Upper lobe of left lung (tissue), 6 donors: ENCODE measurements at regions not wholly inside any gene's neighbourhood (a gene's known extent, or its start where the extent isn't known, plus 50 kb on each side); places are given as distances from the start of the nearest gene placed in this dataset.

ENCODE experiments used
- ATAC-seq, 2 donors: fragments of 200-7000 bp; cut with Tn5 transposase; one replicate each; pipeline ENCODE4 v1.9.1; 2022; ENCODE audit warnings: mild to moderate bottlenecking in 2 of 2, moderate library complexity in 2 of 2; ENCODE audit not compliant: low FRiP score in 2 of 2
- DNase-seq, 2 donors: peaks; one replicate each; pipeline ENCODE4 v3.0.0-alpha.2; 2019 to 2020
- H3K27ac ChIP-seq, 4 donors: fragments of 200-600 bp; sonication (generic); one replicate each; pipeline ENCODE4 v1.5.1; 2016 to 2019
- H3K27me3 ChIP-seq, 4 donors: fragments of 200-600 bp; sonication (generic); one replicate each; pipeline ENCODE4 v1.5.1; 2017 to 2019
- H3K36me3 ChIP-seq, 4 donors: fragments of 200-600 bp; sonication (generic); one replicate each; pipeline ENCODE4 v1.5.1; 2016 to 2019
- H3K4me1 ChIP-seq, 4 donors: fragments of 200-600 bp; sonication (generic); one replicate each; pipeline ENCODE4 v1.5.1; 2018 to 2019
- H3K4me3 ChIP-seq, 4 donors: fragments of 200-600 bp; sonication (generic); one replicate each; pipeline ENCODE4 v1.5.1; 2017 to 2019; ENCODE audit warnings: mild to moderate bottlenecking in 2 of 4, moderate library complexity in 1 of 4
- H3K9me3 ChIP-seq, 4 donors: fragments of 200-600 bp; sonication (generic); one replicate each; pipeline ENCODE4 v1.5.1; 2018 to 2019
- EP300 ChIP-seq, 4 donors: sonication (generic); formaldehyde crosslinking; IDR thresholded peaks; one replicate each; pipeline ENCODE4 v1.5.1; 2017; ENCODE audit warnings: antibody characterized with exemption in 4 of 4, control low read depth in 2 of 4
- POLR2A ChIP-seq, 4 donors: fragments of 450-650 bp; IDR thresholded peaks; one replicate each; pipeline ENCODE4 v1.5.1; 2016 to 2017; ENCODE audit warnings: antibody characterized with exemption in 4 of 4, mild to moderate bottlenecking in 2 of 4
- POLR2AphosphoS5 ChIP-seq, 2 donors: sonication (generic); formaldehyde crosslinking; IDR thresholded peaks; one replicate each; pipeline ENCODE4 v1.5.1; 2017; ENCODE audit warnings: antibody characterized with exemption in 2 of 2
- WGBS, 2 donors: methylation state at CpG; one replicate each; pipeline ENCODE4 v1.1.5; 2017 to 2018; 5-methylcytosine and 5-hydroxymethylcytosine counted together
- TF ChIP-seq, protein P1 (sequence below), 6 experiments: fragments of 450-650 bp in 4 of 6; fragments of 200-600 bp in 2 of 6; sonication (generic) in 2 of 6; IDR thresholded peaks; one replicate each; pipeline ENCODE4 v1.5.1; 2016 to 2019; ENCODE audit warnings: antibody characterized with exemption in 6 of 6
- donor health status: DM: no; HTN: no; CAD: no; lungs with moderate emphysema.
- donor health status: DM: no; HTN: yes; CAD: no; lungs with severe emphysema.

DNA sequence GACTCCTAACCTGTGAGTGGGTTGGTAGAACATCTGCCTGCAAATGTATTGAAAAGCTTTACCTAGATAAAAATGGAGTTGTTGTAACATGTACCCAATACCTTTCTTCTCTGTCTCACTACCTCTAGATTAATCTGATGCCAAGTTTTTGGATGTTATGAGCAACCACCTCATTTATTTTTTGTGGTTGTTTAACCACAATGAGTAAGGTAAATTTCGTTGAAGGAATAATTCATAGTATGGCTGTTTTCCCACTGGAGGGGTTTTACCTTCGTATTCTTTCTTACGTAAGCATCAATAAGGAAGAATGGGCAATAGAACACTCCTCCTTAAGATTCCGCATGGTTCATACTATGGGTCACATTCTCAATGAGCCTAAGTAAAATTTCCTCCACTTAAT, 165.4 kb downstream of the CDH26 start:
- no peaks in the 10 kb centered on the region for H3K4me1 ChIP-seq
- TF ChIP-seq POLR2A (IDR thresholded peaks at IDR 0.05) (no peak), POLR2AphosphoS5 (IDR thresholded peaks at IDR 0.05) (no peak), EP300 (IDR thresholded peaks at IDR 0.05) (no peak)
- TF ChIP-seq, protein P1, sequence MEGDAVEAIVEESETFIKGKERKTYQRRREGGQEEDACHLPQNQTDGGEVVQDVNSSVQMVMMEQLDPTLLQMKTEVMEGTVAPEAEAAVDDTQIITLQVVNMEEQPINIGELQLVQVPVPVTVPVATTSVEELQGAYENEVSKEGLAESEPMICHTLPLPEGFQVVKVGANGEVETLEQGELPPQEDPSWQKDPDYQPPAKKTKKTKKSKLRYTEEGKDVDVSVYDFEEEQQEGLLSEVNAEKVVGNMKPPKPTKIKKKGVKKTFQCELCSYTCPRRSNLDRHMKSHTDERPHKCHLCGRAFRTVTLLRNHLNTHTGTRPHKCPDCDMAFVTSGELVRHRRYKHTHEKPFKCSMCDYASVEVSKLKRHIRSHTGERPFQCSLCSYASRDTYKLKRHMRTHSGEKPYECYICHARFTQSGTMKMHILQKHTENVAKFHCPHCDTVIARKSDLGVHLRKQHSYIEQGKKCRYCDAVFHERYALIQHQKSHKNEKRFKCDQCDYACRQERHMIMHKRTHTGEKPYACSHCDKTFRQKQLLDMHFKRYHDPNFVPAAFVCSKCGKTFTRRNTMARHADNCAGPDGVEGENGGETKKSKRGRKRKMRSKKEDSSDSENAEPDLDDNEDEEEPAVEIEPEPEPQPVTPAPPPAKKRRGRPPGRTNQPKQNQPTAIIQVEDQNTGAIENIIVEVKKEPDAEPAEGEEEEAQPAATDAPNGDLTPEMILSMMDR (IDR thresholded peaks at IDR 0.05) = no peak
- no peak overlapping the region for H3K4me3 ChIP-seq
- H3K27me3 ChIP-seq = no peaks in the 10 kb centered on the region
- H3K36me3 ChIP-seq = no peaks in the 10 kb centered on the region
- no peaks in the 10 kb centered on the region for H3K9me3 ChIP-seq
- no peak for DNase-seq
- ATAC-seq = no peak
- H3K27ac ChIP-seq = no peak overlapping the region
- WGBS, 2 donors = 65 to 82% methylated on average over 4 of the region's 4 CpGs

DNA sequence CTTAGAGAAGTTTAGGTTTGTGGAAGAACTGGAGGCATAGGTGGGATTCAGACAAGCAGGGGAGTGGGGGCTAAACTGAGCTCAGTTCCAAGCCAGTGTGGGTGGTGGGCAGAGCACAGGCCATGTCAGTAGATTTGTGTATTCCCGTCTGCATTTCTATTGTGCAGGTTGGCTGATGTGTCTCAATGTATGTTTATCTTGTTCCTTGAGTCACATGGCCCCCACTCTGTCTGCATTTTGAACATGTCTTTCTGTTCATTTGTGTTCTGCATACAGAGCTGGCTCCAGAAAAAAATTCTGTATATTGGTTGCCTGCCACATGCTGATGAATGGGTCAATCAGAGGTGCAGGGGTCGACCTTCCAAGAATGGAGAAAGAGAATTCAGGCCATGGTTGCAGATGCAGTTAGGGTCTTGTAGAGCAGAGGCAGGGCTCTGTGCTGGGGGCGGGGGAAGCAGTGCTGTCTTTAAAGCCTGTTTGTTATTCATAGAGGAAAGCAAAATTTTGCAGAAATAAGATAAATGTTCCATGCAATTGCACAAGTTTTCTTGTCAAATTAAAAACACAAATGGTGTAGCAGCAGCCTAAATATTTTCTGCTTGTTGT, 166.7 kb downstream of the CDH26 start:
- Histone ChIP-seq H3K4me3 (no peak overlapping the region), H3K4me1 (no peaks in the 10 kb centered on the region), H3K9me3 (no peaks in the 10 kb centered on the region), H3K27me3 (no peaks in the 10 kb centered on the region), H3K36me3 (no peaks in the 10 kb centered on the region), H3K27ac (no peak overlapping the region)
- TF ChIP-seq EP300 (IDR thresholded peaks at IDR 0.05) = no peak
- no peak for TF ChIP-seq POLR2AphosphoS5 (IDR thresholded peaks at IDR 0.05)
- TF ChIP-seq, protein P1 (IDR thresholded peaks at IDR 0.05) = no peak
- TF ChIP-seq POLR2A (IDR thresholded peaks at IDR 0.05) = no peak
- DNase-seq (no peak), ATAC-seq (no peak)
- WGBS, 2 donors = 70 to 72% methylated on average over 3 of the region's 3 CpGs

DNA sequence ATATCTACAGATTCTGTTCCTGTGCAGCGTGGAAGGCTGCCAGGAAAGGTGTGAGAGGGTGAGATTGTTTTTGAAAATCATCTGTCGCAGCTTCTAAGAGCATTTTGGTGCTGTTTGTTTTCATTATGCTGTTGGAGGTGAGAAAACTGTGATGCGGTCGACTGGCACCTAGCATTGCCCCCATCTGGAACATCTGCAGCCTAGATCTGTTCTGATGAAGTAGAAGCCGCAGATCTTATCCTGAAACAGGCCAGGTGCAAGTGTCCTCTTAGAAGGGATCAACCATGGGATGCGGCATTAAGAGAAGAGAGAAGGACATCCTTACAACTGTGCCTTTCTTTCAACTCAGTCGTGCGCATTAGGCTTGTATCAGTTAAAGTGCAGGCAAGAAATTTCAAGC, 167.3 kb downstream of the CDH26 start:
- WGBS, 2 donors = 83 to 84% methylated on average over 8 of the region's 8 CpGs
- no peaks in the 10 kb centered on the region for H3K4me1 ChIP-seq
- H3K27me3 ChIP-seq = no peaks in the 10 kb centered on the region
- no peak overlapping the region for H3K4me3 ChIP-seq
- no peak overlapping the region for H3K27ac ChIP-seq
- no peaks in the 10 kb centered on the region for H3K36me3 ChIP-seq
- no peak for DNase-seq
- TF ChIP-seq POLR2A (IDR thresholded peaks at IDR 0.05) (no peak), POLR2AphosphoS5 (IDR thresholded peaks at IDR 0.05) (no peak), EP300 (IDR thresholded peaks at IDR 0.05) (no peak)
- TF ChIP-seq, protein P1 (IDR thresholded peaks at IDR 0.05) = no peak
- H3K9me3 ChIP-seq = no peaks in the 10 kb centered on the region
- no peak for ATAC-seq

DNA sequence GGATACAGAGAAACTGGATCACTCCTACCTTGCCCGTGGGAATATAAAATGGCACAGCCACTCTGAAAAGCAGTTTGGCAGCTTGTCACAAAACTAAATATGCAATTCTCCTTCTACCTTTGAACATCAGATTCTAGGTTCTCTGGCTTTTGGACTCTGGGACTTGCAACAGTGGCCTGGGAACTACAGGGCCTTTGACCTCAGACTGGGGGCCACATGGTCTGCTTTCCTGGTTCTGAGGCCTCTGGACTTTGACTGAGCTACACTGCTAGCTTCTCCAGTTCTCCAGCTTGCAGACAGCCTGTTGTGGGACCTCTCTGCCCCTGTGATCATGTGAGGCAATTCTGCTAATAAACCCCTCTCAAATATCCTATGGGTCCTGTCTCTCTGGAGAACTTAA, 168.8 kb downstream of the CDH26 start:
- H3K27ac ChIP-seq = no peak overlapping the region
- TF ChIP-seq, protein P1 (IDR thresholded peaks at IDR 0.05) = no peak
- TF ChIP-seq EP300 (IDR thresholded peaks at IDR 0.05) (no peak), POLR2AphosphoS5 (IDR thresholded peaks at IDR 0.05) (no peak), POLR2A (IDR thresholded peaks at IDR 0.05) (no peak)
- WGBS, 2 donors = 75 to 100% methylated on average over 1 of the region's 1 CpG
- ATAC-seq (no peak), DNase-seq (no peak)
- H3K36me3 ChIP-seq = no peaks in the 10 kb centered on the region
- H3K4me1 ChIP-seq = no peaks in the 10 kb centered on the region
- no peaks in the 10 kb centered on the region for H3K27me3 ChIP-seq
- H3K9me3 ChIP-seq = no peaks in the 10 kb centered on the region
- H3K4me3 ChIP-seq = no peak overlapping the region

DNA sequence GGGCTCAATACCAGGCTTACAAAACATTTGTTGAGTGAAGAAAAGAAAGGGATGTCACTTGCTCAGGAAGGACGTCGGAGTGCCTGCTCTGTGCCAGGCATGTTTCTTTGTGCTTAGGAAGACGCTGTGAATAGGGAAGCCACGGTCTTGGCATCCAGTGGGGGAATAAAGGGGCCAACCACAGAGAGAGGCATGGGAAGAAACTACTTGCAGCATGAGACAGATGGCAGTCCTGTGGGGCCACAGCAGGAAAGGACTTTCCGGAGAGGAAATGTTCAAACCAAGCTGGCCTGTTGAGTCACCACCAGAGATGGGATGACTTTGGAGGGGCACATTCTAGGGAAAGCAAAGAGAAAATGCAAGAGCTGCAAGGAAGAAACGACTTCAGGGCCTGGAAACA, 173.2 kb downstream of the CDH26 start:
- Histone ChIP-seq H3K36me3 (no peaks in the 10 kb centered on the region), H3K27ac (no peak overlapping the region), H3K4me3 (no peak overlapping the region), H3K9me3 (no peaks in the 10 kb centered on the region), H3K27me3 (no peaks in the 10 kb centered on the region), H3K4me1 (peaks cover 0 to 10% (median 0%) of the 10 kb centered on the region in 4 donors)
- peak in 1 of 2 donors; percentile 49 for ATAC-seq
- DNase-seq = peak in 1 of 2 donors; percentile 25
- WGBS, 2 donors = 46 to 55% methylated on average over 6 of the region's 6 CpGs
- TF ChIP-seq, protein P1 (IDR thresholded peaks at IDR 0.05) = no peak
- TF ChIP-seq POLR2AphosphoS5 (IDR thresholded peaks at IDR 0.05) (no peak), POLR2A (IDR thresholded peaks at IDR 0.05) (no peak), EP300 (IDR thresholded peaks at IDR 0.05) (no peak)
